GM23338 (cell line): ENCODE measurements at regions not wholly inside any gene's neighbourhood (a gene's known extent, or its start where the extent isn't known, plus 50 kb on each side); places are given as distances from the start of the nearest gene placed in this dataset.

ENCODE experiments used
- CTCF ChIP-seq, 2 experiments: fragments of 200-600 bp in 1 of 2; sonication (generic) in 1 of 2; conservative IDR thresholded peaks; 2 replicates each; pipeline versions ENCODE4 v1.5.1 to v1.6.1; 2016 to 2017; ENCODE audit warnings: antibody characterized with exemption in 2 of 2, low read depth in 2 of 2, mild to moderate bottlenecking in 2 of 2, moderate library complexity in 1 of 2
- NANOG ChIP-seq: IDR thresholded peaks from 2 replicates; pipeline ENCODE4 v1.6.1; 2016; ENCODE audit warnings: antibody characterized with exemption, borderline replicate concordance
- POLR2AphosphoS5 ChIP-seq: IDR thresholded peaks from 2 replicates; pipeline ENCODE4 v1.6.1; 2016; ENCODE audit warnings: antibody characterized with exemption, low read depth

- TF ChIP-seq CTCF (conservative IDR thresholded peaks at IDR 0.05; ENCODE audit: low read depth in 2 of 2) (no peak), NANOG (no peak), POLR2AphosphoS5 (no peak)
Observed at GRCh38 chr16:46496701-46497100, 124.5 kb downstream of the SHCBP1 start.
